PC-9 (cell line): ENCODE measurements at regions not wholly inside any gene's neighbourhood (a gene's known extent, or its start where the extent isn't known, plus 50 kb on each side); places are given as distances from the start of the nearest gene placed in this dataset.

ENCODE experiments used
- BruUV-seq: library from RNA; stranded (reverse); fragments of 400-500 nt; replicated peaks from 2 replicates; lab custom pipeline; 2021; lab: Mats Ljungman, UMichigan
- CTCF ChIA-PET: fragments of 300-600 bp; sonication (Branson Sonifier 250); formaldehyde crosslinking; loops from one replicate; lab custom pipeline; 2022; ENCODE audit warnings: antibody characterized with exemption; lab: Charles Lee
- POLR2A ChIA-PET: fragments of 300-600 bp; sonication (Branson Sonifier 250); formaldehyde crosslinking; loops from one replicate; lab custom pipeline; 2022; ENCODE audit warnings: antibody characterized with exemption; ENCODE audit not compliant: unreplicated experiment; lab: Charles Lee
- DNase-seq, 2 experiments: peaks; one replicate each; pipeline versions ENCODE4 v3.0.0 to v3.0.0-alpha.2; 2015 to 2022; ENCODE audit warnings: mixed read lengths in 1 of 2
- H2AFZ ChIP-seq: fragments of 200-600 bp; sonication (generic); 2 replicates; pipeline ENCODE4 v1.8.1; 2017; ENCODE audit warnings: antibody characterized with exemption
- H3F3A ChIP-seq: fragments of 200-600 bp; sonication (generic); 2 replicates; pipeline ENCODE4 v1.8.1; 2017; ENCODE audit warnings: antibody characterized with exemption, mild to moderate bottlenecking, low read depth; ENCODE audit not compliant: insufficient read depth
- H3K27ac ChIP-seq: fragments of 200-600 bp; sonication (generic); 2 replicates; pipeline ENCODE4 v1.6.1; 2016; ENCODE audit warnings: mixed run types
- H3K27me3 ChIP-seq: fragments of 200-600 bp; sonication (generic); 2 replicates; pipeline ENCODE4 v1.6.1; 2016; ENCODE audit warnings: low read depth, mixed run types; ENCODE audit not compliant: insufficient read depth
- H3K36me3 ChIP-seq: fragments of 200-600 bp; sonication (generic); 2 replicates; pipeline ENCODE4 v1.6.1; 2016; ENCODE audit warnings: low read depth, mixed run types
- H3K4me1 ChIP-seq: fragments of 200-600 bp; sonication (generic); replicated peaks from 2 replicates; pipeline ENCODE4 v1.6.1; 2016; ENCODE audit warnings: mixed run types; ENCODE audit not compliant: insufficient read depth
- H3K4me2 ChIP-seq: fragments of 200-600 bp; sonication (generic); 2 replicates; pipeline ENCODE4 v1.6.1; 2017; ENCODE audit warnings: mixed run types
- H3K4me3 ChIP-seq: fragments of 200-600 bp; sonication (generic); 2 replicates; pipeline ENCODE4 v1.6.1; 2016; ENCODE audit warnings: mixed run types
- H3K79me2 ChIP-seq: fragments of 200-600 bp; sonication (generic); 2 replicates; pipeline ENCODE4 v1.6.1; 2017; ENCODE audit warnings: low read depth, mixed run types
- H3K9me2 ChIP-seq: fragments of 200-600 bp; sonication (generic); 2 replicates; pipeline ENCODE4 v1.8.1; 2017; ENCODE audit warnings: mild to moderate bottlenecking; ENCODE audit not compliant: insufficient read depth
- H3K9me3 ChIP-seq: fragments of 200-600 bp; sonication (generic); 2 replicates; pipeline ENCODE4 v1.8.1; 2016; ENCODE audit warnings: low read depth; ENCODE audit not compliant: insufficient read depth
- H4K20me1 ChIP-seq: fragments of 200-600 bp; sonication (generic); 2 replicates; pipeline ENCODE4 v1.8.1; 2017; ENCODE audit not compliant: insufficient read depth
- EZH2 ChIP-seq: fragments of 200-600 bp; sonication (generic); IDR thresholded peaks from 2 replicates; pipeline ENCODE4 v1.8.0; 2017; ENCODE audit warnings: antibody characterized with exemption, low read depth
- intact Hi-C: fragments of 100-400 bp; cut with micrococcal nuclease; formaldehyde crosslinking; loops from one replicate; pipeline ENCODE4 v1.10.0; 2022; ENCODE audit not compliant: unreplicated experiment
- TF ChIP-seq, protein P1 (sequence below): fragments of 200-600 bp; sonication (generic); conservative IDR thresholded peaks from 2 replicates; pipeline ENCODE4 v1.6.1; 2017; ENCODE audit warnings: mixed run types, antibody characterized with exemption, mild to moderate bottlenecking, moderate library complexity

GRCh38 chr19:32164384-32164992, 180.9 kb upstream of the ZNF507 start:
- Histone ChIP-seq H4K20me1 (no peaks in the 10 kb centered on the region), H3K36me3 (no peaks in the 10 kb centered on the region), H3K9me3 (no peaks in the 10 kb centered on the region), H3F3A (no peaks in the 10 kb centered on the region), H3K4me1 (no peaks in the 10 kb centered on the region), H3K79me2 (no peaks in the 10 kb centered on the region), H3K27ac (no peak overlapping the region), H3K9me2 (no peaks in the 10 kb centered on the region), H2AFZ (no peak overlapping the region), H3K27me3 (peaks cover 50% of the 10 kb centered on the region), H3K4me2 (no peak overlapping the region), H3K4me3 (no peak overlapping the region)
- CTCF ChIA-PET = interaction anchor here (0.6 kb wide), 1 partner anchor 944 kb away, joined by 4 read pairs; no protein-coding TSS in a partner anchor
- no peak for DNase-seq
- POLR2A ChIA-PET = no interaction called here
- BruUV-seq = no TSS peak
- intact Hi-C loops = no loop called here
- TF ChIP-seq, protein P1, sequence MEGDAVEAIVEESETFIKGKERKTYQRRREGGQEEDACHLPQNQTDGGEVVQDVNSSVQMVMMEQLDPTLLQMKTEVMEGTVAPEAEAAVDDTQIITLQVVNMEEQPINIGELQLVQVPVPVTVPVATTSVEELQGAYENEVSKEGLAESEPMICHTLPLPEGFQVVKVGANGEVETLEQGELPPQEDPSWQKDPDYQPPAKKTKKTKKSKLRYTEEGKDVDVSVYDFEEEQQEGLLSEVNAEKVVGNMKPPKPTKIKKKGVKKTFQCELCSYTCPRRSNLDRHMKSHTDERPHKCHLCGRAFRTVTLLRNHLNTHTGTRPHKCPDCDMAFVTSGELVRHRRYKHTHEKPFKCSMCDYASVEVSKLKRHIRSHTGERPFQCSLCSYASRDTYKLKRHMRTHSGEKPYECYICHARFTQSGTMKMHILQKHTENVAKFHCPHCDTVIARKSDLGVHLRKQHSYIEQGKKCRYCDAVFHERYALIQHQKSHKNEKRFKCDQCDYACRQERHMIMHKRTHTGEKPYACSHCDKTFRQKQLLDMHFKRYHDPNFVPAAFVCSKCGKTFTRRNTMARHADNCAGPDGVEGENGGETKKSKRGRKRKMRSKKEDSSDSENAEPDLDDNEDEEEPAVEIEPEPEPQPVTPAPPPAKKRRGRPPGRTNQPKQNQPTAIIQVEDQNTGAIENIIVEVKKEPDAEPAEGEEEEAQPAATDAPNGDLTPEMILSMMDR = no peak
- TF ChIP-seq EZH2 = no peak

DNA sequence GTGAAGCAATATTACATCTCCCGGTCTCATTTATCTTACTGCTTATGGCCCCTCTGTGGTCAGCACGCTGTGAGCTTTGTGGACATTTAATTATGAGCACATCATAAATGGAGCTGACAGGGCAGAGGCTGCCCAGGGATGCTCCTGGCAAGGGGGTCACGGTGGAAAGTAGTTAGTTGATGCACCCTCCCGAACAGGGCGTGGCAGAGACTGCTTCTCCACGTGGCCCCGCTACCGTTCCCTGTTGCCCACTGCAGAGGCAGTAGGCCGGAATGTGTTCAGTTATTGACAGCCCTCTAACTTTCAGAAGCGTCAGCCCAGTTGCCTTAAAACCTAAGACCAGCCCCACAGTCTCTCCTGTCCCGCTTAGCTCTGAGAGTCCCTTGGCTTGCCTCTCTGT, 180.3 kb upstream of the ZNF507 start:
- Histone ChIP-seq H3K9me2 (no peaks in the 10 kb centered on the region), H3K9me3 (no peaks in the 10 kb centered on the region), H3K79me2 (no peaks in the 10 kb centered on the region), H3K4me3 (no peak overlapping the region), H3K4me2 (no peak overlapping the region), H2AFZ (no peak overlapping the region), H3F3A (no peaks in the 10 kb centered on the region), H4K20me1 (no peaks in the 10 kb centered on the region), H3K36me3 (no peaks in the 10 kb centered on the region), H3K27me3 (peaks cover 51% of the 10 kb centered on the region), H3K27ac (no peak overlapping the region), H3K4me1 (no peaks in the 10 kb centered on the region)
- TF ChIP-seq, protein P1 = no peak
- no peak for TF ChIP-seq EZH2
- CTCF ChIA-PET = interaction anchor here (0.6 kb wide), 1 partner anchor 943 kb away, joined by 4 read pairs; no protein-coding TSS in a partner anchor
- no peak for DNase-seq
- POLR2A ChIA-PET = no interaction called here
- no TSS peak for BruUV-seq
- intact Hi-C loops = no loop called here

- peaks cover 51% of the 10 kb centered on the region for H3K27me3 ChIP-seq
- no peak overlapping the region for H3K4me2 ChIP-seq
- no peaks in the 10 kb centered on the region for H3K9me2 ChIP-seq
- ChIA-PET POLR2A (no interaction called here), CTCF (no interaction called here)
- no peak overlapping the region for H3K27ac ChIP-seq
- no peak for DNase-seq
- no peaks in the 10 kb centered on the region for H3K9me3 ChIP-seq
- intact Hi-C loops = no loop called here
- H3K36me3 ChIP-seq = no peaks in the 10 kb centered on the region
- BruUV-seq = no TSS peak
- H3K4me3 ChIP-seq = no peak overlapping the region
- no peak overlapping the region for H2AFZ ChIP-seq
- H3F3A ChIP-seq = no peaks in the 10 kb centered on the region
- no peaks in the 10 kb centered on the region for H4K20me1 ChIP-seq
- TF ChIP-seq, protein P1 = no peak
- no peak for TF ChIP-seq EZH2
- H3K79me2 ChIP-seq = no peaks in the 10 kb centered on the region
- no peaks in the 10 kb centered on the region for H3K4me1 ChIP-seq
These were observed 179.7 kb upstream of the ZNF507 start for GRCh38 chr19:32165750-32166149.
